GM13976 (cell line): ENCODE measurements at regions not wholly inside any gene's neighbourhood (a gene's known extent, or its start where the extent isn't known, plus 50 kb on each side); places are given as distances from the start of the nearest gene placed in this dataset.

Experiments
- DNase-seq: peaks from one replicate; pipeline ENCODE4 v3.0.0; 2012; ENCODE audit warnings: low spot score
- CTCF ChIP-seq: IDR thresholded peaks from 2 replicates; pipeline ENCODE4 v1.5.1; 2012; ENCODE audit warnings: borderline replicate concordance, mild to moderate bottlenecking; ENCODE audit not compliant: insufficient read depth; ENCODE audit errors: extremely low read depth, missing control alignments, control extremely low read depth
- in situ Hi-C: fragments of 300-500 bp; cut with MboI; formaldehyde crosslinking; loops from one replicate; pipeline ENCODE4 v1.12.0; 2022; ENCODE audit warnings: low sequenced_read_pairs, mixed read lengths, inconsistent platforms; ENCODE audit not compliant: unreplicated experiment

- no peak for TF ChIP-seq CTCF
- DNase-seq = no peak
- in situ Hi-C loops = no loop called here
Measured at GRCh38 chr3:181105646-181106045, 116.1 kb upstream of the DNAJC19 start.

- DNase-seq = peak; percentile 15
- in situ Hi-C loops = no loop called here
Measured at GRCh38 chr3:181103605-181104004, 114.1 kb upstream of the DNAJC19 start.

GRCh38 chr3:181086011-181086410 lies 96.5 kb upstream of the DNAJC19 start:
- no peak for DNase-seq
- in situ Hi-C loops = no loop called here
- no peak for TF ChIP-seq CTCF

More at GRCh38 chr3:181103605-181104004, 114.1 kb upstream of the DNAJC19 start:
- TF ChIP-seq CTCF = peak; percentile 20

GRCh38 chr3:181081930-181082329 lies 92.4 kb upstream of the DNAJC19 start:
- in situ Hi-C loops = no loop called here
- DNase-seq = no peak
- no peak for TF ChIP-seq CTCF

GRCh38 chr3:181076558-181076957 lies 87.0 kb upstream of the DNAJC19 start:
- no peak for DNase-seq
- in situ Hi-C loops = no loop called here
- no peak for TF ChIP-seq CTCF

- DNase-seq = no peak
- TF ChIP-seq CTCF = no peak
- in situ Hi-C loops = no loop called here
Measured at GRCh38 chr3:181075098-181075497, 85.6 kb upstream of the DNAJC19 start.
